HG03439 (cell line): ENCODE measurements at regions not wholly inside any gene's neighbourhood (a gene's known extent, or its start where the extent isn't known, plus 50 kb on each side); places are given as distances from the start of the nearest gene placed in this dataset.

ENCODE experiments used
- ATAC-seq: cut with Tn5 transposase; IDR thresholded peaks from one replicate; pipeline ENCODE4 v1.9.1; 2021; ENCODE audit warnings: mild to moderate bottlenecking, moderate library complexity; ENCODE audit not compliant: unreplicated experiment

DNA sequence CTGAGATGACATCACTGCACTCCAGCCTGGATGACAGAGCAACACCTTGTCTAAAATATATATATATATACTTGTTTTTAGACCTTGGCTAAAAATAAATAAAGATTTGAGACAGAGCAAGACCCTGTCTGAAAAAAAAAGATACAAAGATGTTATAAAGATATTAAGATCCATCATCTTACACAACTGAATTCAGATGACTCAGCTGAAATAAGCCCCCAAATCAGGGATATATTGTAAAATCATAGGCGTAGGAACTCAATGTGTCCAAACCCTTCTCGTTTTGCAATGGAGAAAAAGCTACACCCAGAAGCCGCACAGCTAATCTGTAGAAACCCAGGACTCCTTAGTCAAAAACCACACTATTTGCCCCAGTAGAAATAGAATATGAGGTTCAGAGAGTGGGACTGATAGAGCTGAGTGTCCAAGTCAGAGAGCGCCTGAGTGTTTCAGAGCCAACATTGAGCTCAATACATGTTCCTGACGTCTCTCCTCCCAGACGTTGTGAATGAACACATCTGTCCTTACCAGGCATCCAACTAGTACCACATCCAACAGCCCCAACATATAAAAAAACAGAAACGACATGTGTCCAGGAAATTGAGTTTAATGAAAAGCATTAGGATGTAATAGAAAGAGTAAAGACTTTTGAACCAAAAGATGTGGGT lies 207.9 kb upstream of the BLID start:
- no peak for ATAC-seq

DNA sequence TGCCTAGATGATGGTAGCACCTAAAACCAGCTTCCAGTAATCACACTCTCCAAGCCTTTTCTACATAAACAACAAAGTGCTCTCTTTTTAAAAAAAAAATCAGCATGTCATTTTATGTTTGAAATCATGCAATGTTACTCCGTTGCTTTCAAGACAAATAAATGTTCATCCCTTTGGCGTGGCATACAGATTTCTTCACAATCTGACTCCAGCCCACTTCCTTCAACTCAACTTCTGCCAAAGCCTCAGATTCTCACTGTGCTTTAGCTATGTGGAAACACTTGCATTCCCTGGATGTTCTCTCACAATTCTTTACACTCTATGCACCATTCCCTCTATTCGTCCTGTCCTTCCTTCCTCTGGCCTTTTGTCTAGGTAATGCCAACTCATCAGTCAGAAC lies 206.3 kb upstream of the BLID start:
- no peak for ATAC-seq

DNA sequence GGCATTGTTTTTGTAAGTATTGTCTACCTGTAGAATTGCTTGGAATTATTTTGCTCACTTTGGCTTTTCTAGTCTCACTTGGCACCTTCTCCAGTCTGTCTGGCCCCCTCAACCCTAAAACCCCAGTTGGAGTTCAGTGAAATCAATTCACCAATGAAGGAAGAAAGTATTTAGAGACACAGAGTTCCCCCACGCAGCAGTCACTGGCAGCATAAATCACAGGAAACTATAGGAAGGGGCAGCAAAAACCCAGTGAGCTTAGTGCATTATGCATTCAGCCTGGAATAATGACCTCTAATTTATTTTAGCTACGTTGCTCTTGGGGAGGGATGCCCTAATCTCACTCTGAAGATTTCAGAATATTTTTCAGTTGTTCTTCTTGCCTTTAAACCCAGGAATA lies 204.7 kb upstream of the BLID start:
- ATAC-seq = no peak

DNA sequence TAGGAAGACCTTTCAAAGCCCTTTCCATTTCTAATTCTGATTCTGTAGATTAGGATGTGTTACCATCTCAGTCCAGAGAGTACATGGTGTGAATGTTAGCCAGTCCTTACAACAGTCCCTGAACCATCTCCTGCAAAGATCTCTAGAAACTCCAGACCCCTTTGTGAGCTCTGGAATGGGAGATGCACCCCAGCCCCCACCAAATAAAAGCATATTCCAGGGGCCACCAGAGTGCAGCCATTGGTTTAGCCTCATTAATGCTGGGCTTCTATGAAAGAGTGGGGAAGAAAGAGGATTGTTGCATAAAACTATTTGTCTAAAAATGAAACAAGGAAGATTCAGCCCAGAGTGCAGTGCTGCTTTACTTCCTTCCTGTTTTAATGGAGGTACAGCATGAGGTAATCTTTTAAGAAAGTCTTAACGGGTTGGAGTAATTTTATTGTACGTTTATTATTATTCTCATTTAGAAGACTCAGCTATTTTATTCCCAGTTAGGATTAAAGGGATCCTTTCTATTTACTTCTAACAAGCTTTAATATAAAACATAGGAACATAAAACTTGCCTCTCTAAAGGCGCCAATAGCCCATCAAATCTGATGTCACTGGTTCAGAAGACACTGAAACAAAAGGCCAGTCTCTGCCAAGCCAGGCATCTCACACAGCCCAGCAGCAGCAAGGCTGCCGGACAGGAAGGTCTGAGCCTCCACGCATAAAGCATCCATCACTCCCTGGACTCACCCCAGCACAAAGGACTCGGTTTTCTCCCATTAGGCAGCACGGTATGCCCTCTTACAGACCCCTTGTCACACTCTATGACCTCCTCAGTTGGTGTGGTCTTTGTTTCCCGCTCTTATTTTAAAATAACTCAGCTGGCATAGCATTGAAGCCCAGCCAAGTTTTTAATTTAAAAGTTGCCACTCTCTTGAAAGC lies 203.9 kb upstream of the BLID start:
- no peak for ATAC-seq

DNA sequence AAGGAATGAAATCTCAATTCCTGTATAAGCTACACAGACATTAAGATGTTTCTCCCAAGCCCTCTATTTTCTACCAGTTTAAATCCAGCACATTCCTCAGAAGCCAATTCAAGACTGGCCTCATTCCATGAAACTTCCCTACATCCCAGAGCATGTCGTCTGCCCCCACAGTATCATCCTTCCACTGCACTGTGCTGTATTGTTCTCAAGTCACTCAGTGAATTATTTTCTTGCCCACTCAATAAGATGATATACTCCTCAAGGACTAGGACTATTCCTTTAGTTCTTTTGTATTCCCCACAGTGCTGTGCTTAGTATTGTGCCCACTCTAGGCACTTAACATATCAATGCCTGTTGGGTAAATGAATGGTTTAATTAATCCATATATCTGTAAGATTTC lies 203.1 kb upstream of the BLID start:
- ATAC-seq = no peak

DNA sequence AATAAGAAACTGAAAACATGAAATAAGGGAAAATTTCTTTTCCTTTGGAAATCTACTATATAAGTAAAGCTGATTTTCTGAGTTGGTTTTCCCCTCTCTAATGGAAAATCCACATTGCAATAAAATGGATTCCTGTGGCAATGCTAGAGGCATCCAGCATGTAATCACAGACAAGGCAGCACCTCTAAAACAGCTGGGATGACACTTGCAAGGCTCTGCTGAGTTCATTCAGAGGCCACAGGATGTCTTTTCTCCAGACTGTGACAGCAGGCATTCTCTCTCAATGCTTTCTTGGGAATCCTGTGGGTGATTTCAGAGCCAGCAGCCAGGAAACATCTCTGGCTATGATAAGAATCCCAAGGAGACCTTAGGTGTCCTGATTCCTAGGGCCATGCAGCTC lies 201.3 kb upstream of the BLID start:
- ATAC-seq = no peak

DNA sequence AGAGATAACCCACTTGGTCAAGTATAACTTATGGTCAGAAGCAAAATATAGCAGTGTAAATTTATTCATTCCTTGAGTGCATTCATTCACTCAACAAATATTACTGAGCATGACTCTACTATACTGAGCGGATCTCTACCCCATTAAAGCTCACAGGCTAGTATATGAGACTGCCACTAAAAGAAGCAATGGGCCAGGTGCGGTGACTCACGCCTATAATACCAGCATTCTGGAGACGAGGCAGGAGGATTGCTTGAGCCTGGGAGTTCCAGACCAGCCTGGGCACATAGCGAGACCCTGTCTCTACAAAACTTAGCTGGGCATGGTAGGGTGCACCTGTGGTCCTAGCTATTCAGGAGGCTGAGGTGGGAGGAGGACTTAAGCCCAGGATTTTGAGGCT lies 197.6 kb upstream of the BLID start:
- ATAC-seq = no peak

DNA sequence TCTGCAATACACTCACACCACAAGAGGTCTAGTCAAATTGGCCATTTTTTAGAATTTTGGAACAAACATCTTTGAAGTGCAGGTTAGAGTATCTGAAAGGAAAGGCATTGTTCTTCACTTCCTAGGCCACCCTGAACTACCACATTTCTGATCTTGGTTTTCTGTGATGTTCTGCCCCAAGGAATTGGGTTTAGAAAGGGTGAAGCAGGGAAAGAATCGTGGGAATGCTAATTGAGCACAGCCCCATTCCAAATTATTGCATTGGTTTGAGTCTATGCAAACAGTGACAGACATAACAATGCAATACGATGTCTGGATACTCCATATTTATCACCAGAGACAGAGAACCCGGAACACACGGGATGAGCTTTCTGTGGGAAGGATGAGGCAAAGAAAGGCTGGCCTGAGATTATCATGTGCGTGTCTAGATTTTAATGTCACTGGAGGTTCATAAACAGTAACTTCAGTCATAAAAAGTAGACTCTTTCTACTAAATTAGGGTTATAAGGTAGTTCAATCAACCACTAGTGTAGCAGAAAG lies 195.3 kb upstream of the BLID start:
- ATAC-seq = no peak

DNA sequence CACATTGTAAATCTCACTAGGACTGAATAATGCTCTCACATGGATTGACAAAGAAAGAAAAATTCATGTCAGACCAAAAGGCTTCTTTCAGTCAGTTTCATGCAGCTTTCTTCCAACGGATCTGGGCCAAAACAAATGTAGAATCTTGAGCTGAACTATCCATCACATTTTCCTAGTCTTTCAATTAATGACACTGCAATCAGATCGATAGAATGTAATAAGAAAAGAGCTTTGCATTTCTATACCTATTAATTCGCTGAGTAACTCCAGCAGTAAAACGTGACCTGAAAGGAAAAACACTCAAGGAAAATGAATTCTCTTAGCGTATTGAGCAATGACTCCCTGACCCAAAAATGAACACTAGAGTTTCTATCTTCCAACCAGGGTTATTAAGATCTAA lies 194.8 kb upstream of the BLID start:
- ATAC-seq = no peak

DNA sequence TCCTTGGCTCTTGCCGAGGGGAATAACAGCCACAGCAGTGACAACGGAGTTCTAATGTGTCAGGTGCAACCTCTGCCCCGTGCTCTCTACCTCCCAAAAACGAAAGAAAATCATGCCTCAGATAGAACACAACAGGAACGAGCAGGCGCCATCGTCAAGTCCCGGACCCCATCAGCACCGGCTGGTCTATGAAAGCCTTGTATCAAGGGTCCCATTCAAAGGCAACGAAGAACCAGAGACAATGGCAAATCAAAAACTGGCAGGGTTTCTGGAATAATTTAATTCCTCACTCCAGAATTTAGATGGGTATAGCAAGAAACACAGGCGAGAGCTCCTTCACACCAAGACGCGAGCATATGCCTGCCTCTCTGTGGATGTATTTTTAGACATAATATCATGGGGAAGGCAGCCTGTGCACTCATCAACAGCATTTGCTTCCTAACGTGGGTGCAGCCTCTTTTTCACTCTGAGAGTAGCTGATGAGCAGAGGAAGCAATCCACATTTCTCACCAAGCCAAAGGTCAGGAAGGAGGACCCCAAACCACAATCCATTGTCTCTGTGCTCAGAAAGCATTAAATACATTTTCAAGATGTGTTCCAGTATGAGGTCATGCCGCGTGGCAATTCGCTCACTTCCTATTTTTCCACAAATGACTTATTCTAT lies 193.4 kb upstream of the BLID start:
- ATAC-seq = no peak

DNA sequence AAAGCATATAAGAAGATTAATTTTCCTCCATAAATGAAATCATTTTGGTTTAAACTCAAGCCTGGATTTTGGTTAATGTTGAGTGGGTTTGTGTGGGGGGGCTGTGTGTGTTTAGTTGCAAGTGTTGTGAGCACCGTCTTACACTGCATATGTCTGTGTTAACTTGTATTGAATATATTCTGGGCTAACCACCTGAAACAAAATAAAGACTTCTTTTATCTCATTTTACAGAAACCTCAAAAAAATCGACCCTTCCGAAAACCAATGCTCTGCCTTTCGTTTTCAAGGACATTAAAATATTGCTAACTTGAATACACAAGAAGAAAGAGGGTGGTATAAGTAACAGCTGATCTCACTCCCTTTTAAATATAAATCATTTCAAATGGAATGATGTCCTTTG lies 192.2 kb upstream of the BLID start:
- no peak for ATAC-seq

DNA sequence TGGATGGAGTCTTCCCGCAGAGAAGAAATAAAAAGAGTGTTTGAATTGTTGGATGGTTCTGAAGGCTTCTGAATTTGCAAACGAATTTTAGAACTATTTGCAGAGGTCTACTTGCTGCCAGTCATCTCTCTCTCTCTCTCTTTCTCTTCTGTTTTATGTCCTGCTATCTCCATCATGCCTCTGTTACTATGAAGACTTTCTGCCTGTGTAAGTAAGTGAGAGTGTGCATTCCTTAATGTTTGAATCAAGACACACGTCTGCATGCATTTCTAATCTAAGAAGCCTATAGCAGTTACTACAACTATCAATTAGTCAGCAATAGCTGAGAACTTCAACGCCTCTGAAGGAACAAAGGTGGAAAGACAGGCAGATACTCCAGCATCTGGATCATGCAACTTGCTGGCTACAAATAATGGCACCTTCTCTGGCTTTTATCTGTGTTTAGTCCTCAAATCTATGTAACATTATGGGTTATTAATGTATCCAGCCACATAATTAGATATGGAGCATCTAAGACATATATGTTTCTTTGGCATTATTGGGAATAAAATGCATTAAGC lies 191.5 kb upstream of the BLID start:
- no peak for ATAC-seq

DNA sequence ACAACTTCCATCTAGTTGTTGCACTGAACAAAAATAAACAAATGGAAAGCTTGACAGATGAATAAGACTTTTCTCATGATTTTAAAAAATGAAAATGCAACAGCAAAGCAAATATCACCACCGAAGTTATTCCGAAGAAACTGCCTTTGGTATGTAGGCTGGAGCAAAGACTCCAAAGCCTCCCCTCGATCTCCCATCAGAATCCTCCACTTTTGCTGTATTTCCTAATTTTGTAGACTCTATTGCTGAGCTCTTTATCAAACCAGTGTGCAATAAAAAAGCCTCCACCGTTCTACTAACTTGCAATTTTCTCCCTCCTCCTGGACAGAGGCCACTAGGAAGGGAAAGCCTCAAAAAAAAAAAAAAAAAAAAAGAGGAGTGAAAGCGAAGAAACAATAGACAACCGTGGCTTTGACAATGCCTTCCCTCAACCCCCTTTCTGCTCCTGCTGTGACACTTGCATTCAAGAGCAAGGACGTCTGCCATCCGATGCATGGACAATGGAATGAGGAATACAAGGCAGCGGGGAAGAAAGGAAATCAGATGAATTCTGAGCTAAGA lies 190.9 kb upstream of the BLID start:
- ATAC-seq = no peak

DNA sequence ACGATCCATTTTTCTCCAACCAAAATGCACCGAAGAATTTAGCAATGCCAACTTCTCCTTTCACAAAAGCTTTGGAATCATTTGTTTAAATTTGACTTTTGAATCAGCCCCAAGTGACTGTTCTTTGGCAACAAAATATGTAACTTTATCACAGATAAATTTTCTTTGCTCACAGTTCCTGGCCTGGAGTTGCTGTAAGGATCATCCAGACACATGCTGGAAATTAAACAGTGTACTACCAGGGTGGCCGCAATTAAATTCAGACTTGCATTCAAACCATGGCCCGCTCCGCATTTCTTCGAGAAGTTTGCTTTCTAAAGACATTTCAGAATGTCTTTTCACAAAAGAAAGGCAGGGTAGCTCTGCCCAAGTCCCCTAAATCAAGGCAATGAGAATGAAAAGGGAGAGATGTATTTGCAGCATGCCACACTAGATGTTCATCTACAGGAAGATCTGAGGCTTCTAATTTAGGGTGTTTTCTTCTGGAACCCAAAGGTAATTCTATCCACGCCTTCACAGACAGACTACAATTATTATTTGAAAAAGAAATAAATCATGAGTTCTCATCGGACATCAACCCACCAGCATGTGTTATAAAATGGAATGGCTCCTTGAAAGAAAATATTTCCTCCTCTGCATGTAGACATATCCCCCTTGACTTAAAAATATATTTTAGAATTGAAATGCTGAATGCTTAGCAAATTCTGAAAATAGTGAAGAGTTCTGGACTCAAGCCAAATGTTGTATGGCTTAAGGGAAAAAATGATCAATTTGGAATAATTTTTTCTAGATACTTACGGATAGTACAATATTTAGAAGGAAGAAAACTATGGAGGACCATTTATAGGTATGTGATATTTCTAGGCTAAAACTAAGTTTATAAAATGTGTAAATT lies 189.7 kb upstream of the BLID start:
- ATAC-seq = no peak

DNA sequence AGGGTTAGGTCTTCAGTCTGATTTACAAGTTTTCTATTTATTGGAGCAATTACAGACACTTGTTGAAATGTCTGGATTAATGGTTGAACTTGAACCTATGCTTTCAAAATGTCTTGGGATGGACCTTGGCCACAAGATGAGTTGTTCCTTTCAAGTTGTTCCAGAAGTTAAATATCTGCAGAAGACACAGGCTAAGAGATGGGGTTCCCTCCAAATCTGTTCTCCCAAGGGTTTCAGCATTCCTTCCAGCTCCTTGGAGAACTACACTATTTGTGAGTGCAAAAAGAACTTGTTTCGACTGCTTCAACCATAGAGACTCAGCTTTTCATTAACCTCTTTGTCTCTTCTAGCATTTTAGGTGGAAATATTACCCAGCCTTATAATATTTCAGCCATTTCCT lies 189.0 kb upstream of the BLID start:
- ATAC-seq = no peak

DNA sequence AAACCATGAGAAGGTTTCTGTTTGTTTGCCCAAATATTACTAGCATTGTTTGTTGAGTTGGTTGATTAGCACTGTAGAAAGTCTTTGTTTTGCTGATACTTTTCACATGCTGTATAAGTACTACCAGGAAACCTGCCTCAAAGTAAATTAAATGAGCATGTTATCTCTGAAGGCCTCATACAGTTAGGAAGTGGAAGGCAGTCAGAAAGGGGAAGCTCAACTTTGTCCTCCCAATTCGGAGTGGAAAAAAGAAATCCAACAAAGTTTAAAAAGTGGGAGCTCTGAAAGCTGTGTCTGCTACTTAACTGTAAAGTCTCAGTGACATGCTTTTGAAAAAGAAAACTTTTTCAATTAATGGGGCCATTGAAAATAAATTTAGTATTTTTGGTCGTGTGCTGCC lies 188.3 kb upstream of the BLID start:
- no peak for ATAC-seq

DNA sequence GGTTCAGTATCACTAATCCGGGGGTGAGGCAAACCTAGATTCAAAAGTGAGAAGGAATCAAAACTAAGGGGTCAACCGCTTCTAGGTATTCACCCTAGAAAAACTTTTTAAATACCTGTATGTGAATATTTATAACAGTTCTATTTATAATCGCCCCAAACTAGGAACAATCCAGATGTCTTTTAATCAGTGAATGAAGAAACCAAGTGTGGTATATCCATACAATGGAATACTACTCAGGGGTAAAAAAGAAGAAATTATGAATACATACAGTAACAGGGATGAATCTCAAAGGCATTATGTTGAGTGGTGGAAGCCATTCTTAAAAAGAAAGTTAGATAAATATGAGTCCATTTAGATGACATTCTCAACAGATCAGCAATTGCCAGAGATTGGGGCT lies 178.0 kb upstream of the BLID start:
- no peak for ATAC-seq

DNA sequence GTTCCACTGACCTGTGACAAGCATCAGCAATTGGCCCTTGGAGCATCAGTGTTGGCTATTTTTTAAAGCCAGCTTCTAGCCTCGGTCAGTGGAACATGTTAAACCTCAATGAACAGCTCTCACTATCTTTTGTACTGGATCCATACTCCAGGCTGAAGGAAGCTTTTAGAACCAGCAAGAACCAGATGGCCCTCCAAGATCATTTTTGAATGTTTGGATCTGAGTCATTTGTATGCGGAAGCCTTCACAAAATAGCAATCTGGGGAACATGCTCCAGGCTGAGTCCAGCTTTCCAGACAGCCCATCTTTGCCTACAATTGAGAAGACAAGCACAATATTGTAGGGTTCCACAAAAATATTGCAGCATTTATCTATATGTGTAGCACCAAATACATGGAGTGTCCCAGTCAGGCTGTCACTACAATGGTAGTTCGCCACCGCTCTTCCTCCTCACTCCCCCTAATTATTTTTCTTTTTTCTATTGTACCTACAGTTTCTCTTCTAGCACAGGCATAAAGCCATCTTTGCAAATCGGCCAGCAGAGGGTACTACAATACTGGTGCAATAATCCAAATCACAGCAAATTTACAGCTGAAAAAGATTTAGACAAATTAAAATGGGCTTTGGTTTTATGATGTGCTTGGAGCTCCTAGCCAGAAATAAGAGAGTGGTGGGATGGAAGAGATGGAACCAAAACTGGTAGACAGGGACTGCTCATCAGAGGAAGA lies 177.4 kb upstream of the BLID start:
- no peak for ATAC-seq

DNA sequence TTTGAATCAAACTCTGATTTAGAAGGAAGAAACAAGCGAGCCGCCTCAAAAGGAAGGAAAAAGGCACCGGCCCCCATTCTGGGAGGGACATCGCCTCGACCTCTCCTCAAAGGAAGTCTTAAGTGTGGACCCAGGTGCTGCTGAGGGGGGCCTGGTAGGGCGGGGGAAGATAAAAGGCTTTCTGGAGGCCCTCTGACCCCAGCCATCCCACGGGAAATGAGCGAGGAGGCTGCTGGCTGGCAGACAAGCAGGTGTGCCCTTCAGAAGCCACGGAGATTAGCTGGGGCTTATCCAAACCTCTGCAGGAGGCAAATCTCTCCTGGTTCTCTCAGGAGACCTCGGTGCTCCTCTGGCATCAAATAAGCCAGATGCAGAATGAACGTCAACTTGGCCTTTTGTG lies 171.4 kb upstream of the BLID start:
- ATAC-seq = no peak
